SK-N-SH treated with all-trans-retinoic acid at 6 μM for 48 hours (cell line): ENCODE measurements at regions not wholly inside any gene's neighbourhood (a gene's known extent, or its start where the extent isn't known, plus 50 kb on each side); places are given as distances from the start of the nearest gene placed in this dataset.

ENCODE experiments used
- ATAC-seq: fragments of 200-7000 bp; cut with Tn5 transposase; 3 replicates; pipeline ENCODE4 v1.9.1; 2020; ENCODE audit warnings: mild to moderate bottlenecking, moderate library complexity
- ARNTL ChIP-seq: fragments of 450-650 bp; formaldehyde crosslinking; IDR thresholded peaks from 2 replicates; pipeline ENCODE4 v1.5.0; 2020; ENCODE audit warnings: low read depth, mild to moderate bottlenecking, moderate library complexity, borderline replicate concordance
- BACH2 ChIP-seq: fragments of 250-450 bp; sonication (Bioruptor Pico); IDR thresholded peaks from 2 replicates; pipeline ENCODE4 v1.9.0; 2021; ENCODE audit warnings: mild to moderate bottlenecking, borderline replicate concordance
- CREB5 ChIP-seq: fragments of 250-450 bp; sonication (Bioruptor Pico); IDR thresholded peaks from 2 replicates; pipeline ENCODE4 v1.5.1; 2020; ENCODE audit warnings: low read depth, mild to moderate bottlenecking, moderate library complexity
- CSDC2 ChIP-seq: fragments of 250-450 bp; sonication (Bioruptor Pico); IDR thresholded peaks from 2 replicates; pipeline ENCODE4 v1.5.0; 2020; ENCODE audit warnings: mild to moderate bottlenecking, moderate library complexity
- CSRNP3 ChIP-seq: fragments of 250-450 bp; sonication (Bioruptor Pico); IDR thresholded peaks from 2 replicates; pipeline ENCODE4 v1.5.1; 2021; ENCODE audit warnings: mild to moderate bottlenecking, moderate library complexity
- GLIS3 ChIP-seq: fragments of 250-450 bp; sonication (Bioruptor Pico); IDR thresholded peaks from 2 replicates; pipeline ENCODE4 v1.5.0; 2020; ENCODE audit warnings: mild to moderate bottlenecking, moderate library complexity
- ISL1 ChIP-seq: fragments of 250-450 bp; sonication (Bioruptor Pico); IDR thresholded peaks from 2 replicates; pipeline ENCODE4 v2.1.2; 2022; ENCODE audit warnings: mild to moderate bottlenecking, moderate library complexity
- PATZ1 ChIP-seq: fragments of 250-450 bp; sonication (Bioruptor Pico); IDR thresholded peaks from 2 replicates; pipeline ENCODE4 v1.8.0; 2020; ENCODE audit warnings: mild to moderate bottlenecking, moderate library complexity, borderline replicate concordance
- POU6F1 ChIP-seq: fragments of 250-450 bp; sonication (Bioruptor Pico); IDR thresholded peaks from 2 replicates; pipeline ENCODE4 v1.8.0; 2021; ENCODE audit warnings: low read depth, mild to moderate bottlenecking, moderate library complexity, borderline replicate concordance
- PPARA ChIP-seq: fragments of 250-450 bp; sonication (Bioruptor Pico); IDR thresholded peaks from 2 replicates; pipeline ENCODE4 v1.5.0; 2020; ENCODE audit warnings: mild to moderate bottlenecking, borderline replicate concordance
- RARB ChIP-seq: fragments of 250-450 bp; sonication (Bioruptor Pico); IDR thresholded peaks from 2 replicates; pipeline ENCODE4 v1.8.0; 2021; ENCODE audit warnings: mild to moderate bottlenecking, moderate library complexity
- SNAI2 ChIP-seq: fragments of 250-450 bp; sonication (Bioruptor Pico); IDR thresholded peaks from 2 replicates; pipeline ENCODE4 v1.5.0; 2020; ENCODE audit warnings: mild to moderate bottlenecking, moderate library complexity
- TOX ChIP-seq: fragments of 250-450 bp; sonication (Bioruptor Pico); IDR thresholded peaks from 2 replicates; pipeline ENCODE4 v1.8.0; 2021; ENCODE audit warnings: mild to moderate bottlenecking, moderate library complexity, borderline replicate concordance
- TSHZ2 ChIP-seq: fragments of 250-450 bp; sonication (Bioruptor Pico); IDR thresholded peaks from 2 replicates; pipeline ENCODE4 v1.5.0; 2020; ENCODE audit warnings: mild to moderate bottlenecking, moderate library complexity
- ZC3H10 ChIP-seq: fragments of 250-450 bp; sonication (Bioruptor Pico); IDR thresholded peaks from 2 replicates; pipeline ENCODE4 v1.5.1; 2021; ENCODE audit warnings: mild to moderate bottlenecking, moderate library complexity
- ZFP3 ChIP-seq: fragments of 250-450 bp; sonication (Bioruptor Pico); IDR thresholded peaks from 2 replicates; pipeline ENCODE4 v1.5.0; 2020; ENCODE audit warnings: mild to moderate bottlenecking, moderate library complexity
- ZFP30 ChIP-seq: fragments of 450-650 bp; formaldehyde crosslinking; IDR thresholded peaks from 2 replicates; pipeline ENCODE4 v1.5.0; 2022; ENCODE audit warnings: mild to moderate bottlenecking, moderate library complexity
- ZNF565 ChIP-seq: fragments of 450-650 bp; formaldehyde crosslinking; conservative IDR thresholded peaks from 2 replicates; pipeline ENCODE4 v1.5.0; 2020; ENCODE audit warnings: low read depth, mild to moderate bottlenecking, moderate library complexity
- ZNF70 ChIP-seq: fragments of 450-650 bp; formaldehyde crosslinking; IDR thresholded peaks from 2 replicates; pipeline ENCODE4 v1.5.0; 2020; ENCODE audit warnings: mild to moderate bottlenecking, moderate library complexity
- ZNF8 ChIP-seq: fragments of 450-650 bp; formaldehyde crosslinking; IDR thresholded peaks from 2 replicates; pipeline ENCODE4 v1.5.0; 2020; ENCODE audit warnings: mild to moderate bottlenecking, moderate library complexity

GRCh38 chr15:100718075-100718980 lies 115.9 kb downstream of the ASB7 start:
- no peak for TF ChIP-seq BACH2 (CRISPR knock-in tag)
- no peak for ATAC-seq

- ATAC-seq, result no peak
- TF ChIP-seq POU6F1 (CRISPR knock-in tag) (no peak), ZC3H10 (CRISPR knock-in tag) (no peak), TOX (CRISPR knock-in tag) (no peak), ISL1 (CRISPR knock-in tag) (no peak), RARB (no peak), BACH2 (CRISPR knock-in tag) (no peak), ARNTL (CRISPR knock-in tag) (no peak), ZNF8 (CRISPR knock-in tag) (no peak), PATZ1 (CRISPR knock-in tag) (no peak), ZFP3 (CRISPR knock-in tag) (no peak), TSHZ2 (CRISPR knock-in tag) (no peak), CREB5 (CRISPR knock-in tag) (no peak), CSDC2 (CRISPR knock-in tag) (no peak), GLIS3 (no peak), ZNF565 (no peak), ZNF70 (CRISPR knock-in tag) (no peak), CSRNP3 (CRISPR knock-in tag) (no peak), SNAI2 (CRISPR knock-in tag) (no peak)
Observed at GRCh38 chr15:100720406-100720967, 118.1 kb downstream of the ASB7 start.

- ATAC-seq, result peak; percentile 80
- TF ChIP-seq ISL1 (CRISPR knock-in tag), result peak; percentile 29
- 0 out of 2 replicates have a peak, but pooled peaks have one; percentile 28 for TF ChIP-seq ZFP3 (CRISPR knock-in tag)
- no peak for TF ChIP-seq CREB5 (CRISPR knock-in tag)
- TF ChIP-seq GLIS3, result no peak
- TF ChIP-seq POU6F1 (CRISPR knock-in tag), result no peak
- TF ChIP-seq CSDC2 (CRISPR knock-in tag), result no peak
- TF ChIP-seq ZFP30 (CRISPR knock-in tag), result no peak
- no peak for TF ChIP-seq RARB
- TF ChIP-seq PPARA, result no peak
Observed at GRCh38 chr15:100721758-100722550, 119.6 kb downstream of the ASB7 start.
